ENCODE measurements at regions not wholly inside any gene's neighbourhood (a gene's known extent, or its start where the extent isn't known, plus 50 kb on each side); places are given as distances from the start of the nearest gene placed in this dataset.

DNA sequence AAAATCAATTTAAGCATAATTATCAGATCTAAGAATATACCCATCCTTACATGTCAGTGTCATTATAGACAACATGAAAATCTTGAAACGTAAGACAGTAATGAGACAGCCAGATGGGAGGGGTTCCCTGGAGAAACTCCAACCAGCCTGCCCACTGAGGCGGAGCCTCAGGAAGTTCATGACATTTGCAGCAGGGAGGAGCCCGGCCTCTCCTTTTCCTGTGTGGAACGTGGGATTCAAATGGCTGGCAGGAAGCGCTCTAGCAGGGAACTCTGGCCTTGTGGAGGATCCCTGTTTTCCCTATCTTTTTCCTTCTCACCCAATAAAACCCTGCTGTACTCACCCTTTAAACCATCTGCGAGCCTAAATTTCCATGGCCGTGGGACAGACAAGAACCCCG, 176.6 kb upstream of the KCNN2 start (continued):
- TF ChIP-seq ZNF462 (CRISPR knock-in tag; IDR thresholded peaks at IDR 0.05), result no peak

GRCh38 chr5:114191441-114191840, 170.4 kb upstream of the KCNN2 start:
- H3K36me3 Mint-ChIP-seq (ENCODE audit: low read depth), result peaks cover 4% of the 10 kb centered on the region; the same call in 1 of the 3 replicates
- H3K27ac Mint-ChIP-seq, result no peak overlapping the region
- Histone ChIP-seq H3K4me1 (ENCODE audit: insufficient read depth) (no peaks in the 10 kb centered on the region), H3K9me2 (ENCODE audit: insufficient read depth) (peaks cover 3% of the 10 kb centered on the region; the same call in 1 of the 2 replicates), H3K27me3 (ENCODE audit: insufficient read depth) (no peaks in the 10 kb centered on the region), H3K4me3 (no peak overlapping the region), H2AFZ (no peak overlapping the region), H3K79me2 (replicated peaks; ENCODE audit: insufficient read depth) (no peaks in the 10 kb centered on the region), H4K20me1 (replicated peaks; ENCODE audit: insufficient read depth) (no peaks in the 10 kb centered on the region), H3K27ac (ENCODE audit: low read depth) (no peak overlapping the region), H3K36me3 (ENCODE audit: insufficient read depth) (no peaks in the 10 kb centered on the region), H3F3A (replicated peaks; ENCODE audit: low read depth) (no peaks in the 10 kb centered on the region), H3K4me2 (no peak overlapping the region)
- ATAC-seq (no peak), DNase-seq (ENCODE audit: low spot score) (no peak)
- no peak overlapping the region for H3K4me3 Mint-ChIP-seq
- H3K4me1 Mint-ChIP-seq, result no peaks in the 10 kb centered on the region
- peaks cover 4% of the 10 kb centered on the region for H3K9me3 Mint-ChIP-seq
- no peaks in the 10 kb centered on the region for H3K27me3 Mint-ChIP-seq (ENCODE audit: insufficient read depth, low read depth, poor library complexity)
- TF ChIP-seq CTCF (conservative IDR thresholded peaks at IDR 0.05; ENCODE audit: low read depth in 2 of 2), result no peak
- TF ChIP-seq POLR2AphosphoS5 (IDR thresholded peaks at IDR 0.05; ENCODE audit: low read depth), result no peak
- no peak for TF ChIP-seq NANOG (IDR thresholded peaks at IDR 0.05; ENCODE audit: borderline replicate concordance)
- TF ChIP-seq ZNF462 (CRISPR knock-in tag; IDR thresholded peaks at IDR 0.05), result no peak
- TF ChIP-seq STAT1 (IDR thresholded peaks at IDR 0.05; ENCODE audit: unreplicated experiment), result no peak
- TF ChIP-seq CREB1 (CRISPR knock-in tag; IDR thresholded peaks at IDR 0.05; ENCODE audit: low read depth), result no peak
